ENCODE measurements at regions not wholly inside any gene's neighbourhood (a gene's known extent, or its start where the extent isn't known, plus 50 kb on each side); places are given as distances from the start of the nearest gene placed in this dataset.
A peak's percentile ranks its signal among the peaks of the same experiment; 100 is the strongest.

DNA sequence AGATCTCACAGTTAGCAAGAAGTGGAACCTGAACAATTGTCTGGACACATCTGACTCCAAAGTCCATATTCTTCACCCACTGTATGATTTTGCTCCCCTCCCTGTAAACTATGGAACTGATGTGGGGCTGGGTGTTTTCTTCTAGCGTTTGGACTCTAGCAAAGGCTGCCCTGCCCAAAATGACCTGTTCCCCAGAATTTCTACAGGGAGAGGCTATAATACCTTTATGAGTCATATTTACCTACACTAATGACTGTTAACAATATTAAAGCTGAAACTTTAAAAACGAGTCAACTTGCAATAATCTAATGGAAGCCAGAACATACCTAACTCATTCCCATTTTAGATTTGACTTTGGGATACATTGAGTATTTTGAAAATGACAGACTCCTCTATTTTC is 531.2 kb upstream of the CFAP20DC start:
- DNase-seq (ENCODE audit: low read depth): no peak

GRCh38 chr3:59580499-59580898 is 530.7 kb upstream of the CFAP20DC start:
- DNase-seq (ENCODE audit: low read depth): no peak

DNA sequence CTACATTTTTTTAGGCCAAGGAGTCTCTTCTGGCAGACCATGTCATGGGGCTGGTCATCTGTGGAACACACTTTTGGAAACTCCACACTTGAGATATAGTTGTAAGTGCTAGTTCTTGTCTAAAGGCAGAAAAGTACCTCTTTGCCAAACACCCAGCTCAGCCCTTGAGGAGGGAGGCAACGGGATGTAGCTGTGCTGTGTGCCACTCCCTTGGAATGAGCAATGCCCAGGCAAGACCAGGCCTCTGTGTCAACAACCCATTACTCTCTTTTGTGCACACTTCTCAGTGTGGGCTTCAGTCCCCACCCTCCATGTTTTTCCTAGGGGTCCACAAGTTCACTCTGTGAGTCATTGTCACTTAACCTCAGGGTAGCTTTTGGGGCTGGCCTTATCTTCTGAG is 528.3 kb upstream of the CFAP20DC start:
- DNase-seq (ENCODE audit: low read depth): no peak

DNA sequence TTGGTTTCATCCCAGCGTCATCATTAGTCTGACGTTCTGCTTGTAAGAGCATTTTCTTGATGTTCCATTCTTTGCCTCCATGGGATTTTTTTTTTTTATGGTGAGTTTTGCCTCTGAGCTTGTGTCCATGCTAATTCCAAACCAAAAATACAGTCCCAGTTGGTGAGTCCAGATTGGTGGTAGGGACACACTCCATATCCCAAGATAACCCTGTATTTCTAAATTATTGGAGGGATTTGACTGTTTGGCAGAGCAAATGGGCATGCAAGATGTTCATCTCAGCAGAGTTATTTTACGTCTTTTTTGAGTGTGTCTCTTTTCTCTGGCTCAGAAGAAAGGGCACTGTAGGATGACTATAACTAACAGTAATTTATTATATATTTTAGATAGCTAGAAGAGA is 526.8 kb upstream of the CFAP20DC start:
- DNase-seq (ENCODE audit: low read depth): no peak

DNA sequence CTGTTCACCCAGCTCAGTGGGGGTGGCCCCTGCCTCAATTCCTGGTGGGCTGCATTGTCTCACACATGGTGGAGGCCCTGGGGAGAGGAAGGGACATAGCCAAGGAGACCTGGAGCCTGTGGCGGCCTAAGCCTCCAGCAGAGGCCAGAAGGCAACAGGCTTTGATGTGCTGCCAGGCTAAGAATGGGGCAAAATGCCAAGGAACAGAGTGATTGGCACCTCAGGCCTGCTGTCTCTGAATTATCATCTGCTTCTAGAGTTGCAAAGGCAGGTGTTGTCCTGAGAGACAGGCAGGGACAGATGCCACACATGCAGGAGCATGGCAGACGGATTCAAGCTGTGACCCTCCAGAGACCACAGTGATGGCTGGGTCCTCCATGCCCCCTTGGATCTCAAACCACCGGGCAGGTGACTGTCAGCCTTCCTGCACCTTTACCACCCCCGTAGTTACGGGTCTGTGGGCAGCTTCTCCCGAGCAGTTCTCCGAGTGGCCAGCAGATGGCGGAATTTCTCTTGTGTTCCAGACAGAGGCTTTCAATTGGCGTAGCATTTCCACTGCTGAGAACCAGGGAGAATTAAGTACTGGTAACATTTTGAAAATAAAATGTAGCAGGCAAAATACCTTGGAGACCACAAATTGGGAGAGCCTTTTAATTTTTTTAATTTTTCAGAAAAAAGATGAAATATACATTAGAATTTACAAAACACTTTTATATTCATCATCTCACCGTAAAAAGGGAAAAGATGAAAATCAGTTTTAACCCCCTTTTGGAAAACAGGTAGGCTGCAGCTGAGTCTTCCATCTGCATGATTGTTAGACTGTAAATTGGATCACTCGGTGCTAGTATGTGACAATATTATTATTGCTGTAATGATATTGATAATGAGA is 525.5 kb upstream of the CFAP20DC start:
- DNase-seq (ENCODE audit: low read depth): peak; percentile 72

DNA sequence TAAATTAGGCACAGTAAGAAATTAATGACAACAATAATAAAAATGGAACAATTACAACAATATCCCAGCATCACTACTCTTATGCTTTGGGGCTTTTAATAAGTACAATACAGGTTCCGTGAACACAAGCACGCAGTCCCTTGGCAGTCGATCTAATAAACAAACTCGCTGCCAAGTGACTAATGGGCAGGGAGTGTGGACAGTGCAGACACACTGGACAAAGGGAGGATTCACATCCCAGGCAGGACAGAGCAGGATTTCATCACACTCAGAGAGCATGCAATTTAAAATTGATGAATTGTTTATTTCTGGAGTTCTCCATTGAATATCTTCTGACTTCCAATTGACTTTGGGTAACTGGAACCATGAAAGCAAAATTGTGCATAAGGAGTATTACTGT is 524.1 kb upstream of the CFAP20DC start:
- DNase-seq (ENCODE audit: low read depth): peak; percentile 93

GRCh38 chr3:59572106-59572505 is 522.3 kb upstream of the CFAP20DC start:
- no peak for DNase-seq (ENCODE audit: low read depth)

GRCh38 chr3:59570806-59571205 is 521.0 kb upstream of the CFAP20DC start:
- no peak for DNase-seq (ENCODE audit: low read depth)

DNA sequence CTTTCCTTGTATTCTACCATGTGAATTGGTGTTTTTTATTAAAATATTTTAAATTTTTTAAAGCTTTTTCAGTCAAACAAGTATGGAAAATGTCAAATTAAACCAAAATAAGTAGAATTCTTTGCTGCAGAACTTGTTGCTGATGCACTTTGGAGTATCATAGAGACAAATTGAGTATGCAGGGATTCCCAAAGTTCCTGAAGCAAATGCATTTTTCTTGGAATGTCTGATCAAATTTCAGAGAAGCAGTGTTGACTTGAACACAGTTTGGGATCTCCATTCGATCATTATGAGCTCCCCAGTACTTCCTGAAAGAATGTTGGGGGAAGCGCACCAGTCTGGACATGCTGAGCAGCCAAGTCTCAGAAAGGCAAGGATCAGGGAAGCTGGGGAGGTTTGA is 517.8 kb upstream of the CFAP20DC start:
- no peak for DNase-seq (ENCODE audit: low read depth)

GRCh38 chr3:59566481-59566975 is 516.7 kb upstream of the CFAP20DC start:
- no peak for DNase-seq (ENCODE audit: low read depth)

DNA sequence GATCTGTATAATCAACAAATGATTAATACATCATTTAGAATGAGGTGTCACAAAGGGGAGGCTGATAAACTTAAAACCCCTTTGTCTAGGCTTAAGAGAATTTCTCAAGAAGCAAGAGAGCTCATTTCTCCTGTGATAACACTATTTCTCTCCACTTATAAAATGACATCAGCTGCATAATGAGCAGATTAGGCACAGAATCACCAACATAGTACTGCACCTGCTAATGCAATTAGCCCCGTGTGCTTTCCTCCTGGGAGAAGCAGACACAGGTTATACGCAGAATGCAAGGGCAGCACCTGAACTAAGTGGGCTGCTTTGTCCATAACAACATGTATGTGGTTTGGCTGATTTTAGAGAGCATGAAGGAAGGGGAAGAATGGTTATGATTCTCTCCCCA is 515.3 kb upstream of the CFAP20DC start:
- DNase-seq (ENCODE audit: low read depth): no peak

GRCh38 chr3:59563966-59564365 is 514.1 kb upstream of the CFAP20DC start:
- peak; percentile 85 for DNase-seq (ENCODE audit: low read depth)

- DNase-seq (ENCODE audit: low read depth): peak; percentile 92
Observed at GRCh38 chr3:59563072-59563605, 513.3 kb upstream of the CFAP20DC start.

DNA sequence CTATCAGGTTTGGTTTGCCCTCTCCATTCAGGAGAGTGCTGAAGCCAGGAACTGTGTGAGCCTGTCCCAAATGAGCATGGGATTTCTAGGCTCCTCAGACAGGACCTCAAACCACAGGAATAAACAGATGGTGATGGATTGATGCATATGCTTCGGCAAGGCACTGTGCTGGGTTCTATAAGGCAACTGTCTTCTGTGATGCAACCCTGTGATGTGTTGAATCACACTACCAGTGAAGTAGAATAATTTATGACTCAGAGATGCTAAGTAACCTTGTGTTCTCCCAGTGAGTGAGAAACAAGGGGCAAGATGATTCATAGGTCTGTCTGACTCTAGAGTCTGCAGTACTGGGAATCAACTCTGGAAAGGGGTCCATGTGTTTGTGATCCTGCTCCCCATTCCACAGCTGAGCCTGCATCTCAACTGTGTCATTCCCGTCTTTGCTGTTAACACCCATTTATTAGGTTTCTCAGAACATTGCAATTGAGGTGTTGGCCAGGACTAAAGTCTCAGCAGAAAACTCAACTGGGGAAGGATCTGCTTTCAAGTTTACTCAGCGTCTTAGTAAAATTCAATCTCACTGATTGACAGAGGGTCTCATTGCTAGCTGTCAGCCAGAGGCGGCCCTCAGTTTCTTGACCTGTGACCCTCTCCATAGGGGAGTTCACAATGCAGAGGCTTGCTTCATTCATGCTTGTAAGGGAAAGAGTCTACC is 510.1 kb upstream of the CFAP20DC start:
- DNase-seq (ENCODE audit: low read depth): peak; percentile 97

DNA sequence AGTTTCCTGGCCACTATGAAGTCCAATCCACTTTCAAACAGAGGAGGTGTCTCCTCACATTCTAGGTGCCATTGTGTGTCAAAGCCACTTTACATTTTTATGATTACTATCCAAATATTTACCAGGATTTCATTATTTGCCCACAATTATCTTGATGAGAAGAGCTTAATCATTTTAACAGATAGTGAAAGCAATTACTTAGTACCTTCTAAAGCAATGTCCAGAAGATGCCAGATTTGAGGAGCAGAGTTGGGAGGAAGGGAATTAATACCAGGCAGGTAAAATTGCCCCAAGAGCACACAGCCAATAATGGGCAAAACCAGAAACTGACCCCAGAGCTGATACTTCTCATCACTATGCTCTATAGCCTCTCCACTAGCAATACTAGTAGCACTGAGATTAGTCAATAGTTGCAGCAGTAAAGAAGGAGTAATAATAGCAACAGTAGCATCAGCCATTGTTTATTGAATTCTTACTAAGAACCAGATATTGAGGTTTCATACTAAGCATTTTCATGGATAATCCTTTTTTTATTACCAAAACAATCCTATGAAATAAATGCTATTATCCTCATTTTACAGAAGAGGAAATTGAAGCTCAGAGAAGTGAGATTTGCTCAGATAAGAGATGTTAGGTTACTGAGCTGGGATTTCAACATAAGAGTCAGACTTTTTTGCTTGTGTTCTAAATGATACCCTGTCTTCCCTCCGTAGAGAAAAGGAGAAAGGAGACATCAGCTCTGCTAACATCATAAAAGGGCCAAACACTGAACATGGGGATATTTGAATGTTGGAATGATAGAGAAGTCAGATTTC is 509.3 kb upstream of the CFAP20DC start:
- DNase-seq (ENCODE audit: low read depth): no peak

DNA sequence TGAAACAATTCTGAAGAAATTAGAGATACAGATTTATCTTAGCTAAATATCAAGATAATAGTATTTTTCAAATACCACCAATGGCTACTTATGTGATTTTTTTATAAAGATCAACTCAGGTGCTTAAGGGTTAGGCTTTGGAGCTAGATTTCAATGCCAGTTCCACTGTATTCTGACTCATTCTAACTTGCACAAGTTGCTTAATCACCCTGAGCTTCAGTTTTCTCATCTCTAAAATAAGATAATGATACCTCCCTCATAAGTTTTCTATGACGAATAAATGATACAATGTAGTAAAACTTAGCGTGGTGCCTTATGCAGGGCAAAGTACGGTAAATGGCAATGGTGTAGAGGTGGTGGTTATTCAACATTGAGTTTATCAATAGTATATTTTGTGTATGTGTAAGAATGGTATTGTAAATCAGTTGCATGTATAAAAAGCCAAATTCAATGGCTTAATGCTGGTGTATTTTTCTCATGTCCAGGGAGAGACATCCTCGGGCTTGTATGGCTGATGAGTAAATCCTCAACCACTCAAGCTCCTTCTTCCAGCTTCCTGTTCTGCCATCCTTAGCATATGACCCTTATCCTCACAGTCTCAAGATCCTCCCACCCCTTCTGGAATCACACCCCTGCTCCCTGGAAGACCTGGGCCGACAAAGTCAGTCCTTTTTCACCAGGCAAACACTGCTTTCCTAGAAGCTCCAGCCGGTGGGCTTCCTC is 505.9 kb upstream of the CFAP20DC start:
- DNase-seq (ENCODE audit: low read depth): peak; percentile 46

DNA sequence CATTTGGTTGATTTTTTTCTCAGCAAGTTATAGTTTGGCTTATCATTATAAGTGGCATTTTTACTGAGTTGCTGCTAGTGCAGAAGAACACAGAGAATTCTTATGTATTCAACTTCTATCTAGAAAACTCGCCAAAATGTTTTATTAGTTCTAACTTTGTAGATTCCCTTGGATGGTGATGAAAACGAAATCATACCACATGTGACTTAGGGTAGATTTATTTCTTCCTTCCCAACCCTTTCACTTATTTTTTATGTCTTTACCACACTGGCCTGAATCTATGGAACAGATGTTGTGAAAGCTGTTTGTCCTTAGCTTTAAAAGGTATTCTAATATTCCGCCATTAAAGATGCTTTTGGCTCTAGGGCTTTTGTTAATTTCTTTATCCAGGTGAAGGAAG is 503.3 kb upstream of the CFAP20DC start:
- no peak for DNase-seq (ENCODE audit: low read depth)

DNA sequence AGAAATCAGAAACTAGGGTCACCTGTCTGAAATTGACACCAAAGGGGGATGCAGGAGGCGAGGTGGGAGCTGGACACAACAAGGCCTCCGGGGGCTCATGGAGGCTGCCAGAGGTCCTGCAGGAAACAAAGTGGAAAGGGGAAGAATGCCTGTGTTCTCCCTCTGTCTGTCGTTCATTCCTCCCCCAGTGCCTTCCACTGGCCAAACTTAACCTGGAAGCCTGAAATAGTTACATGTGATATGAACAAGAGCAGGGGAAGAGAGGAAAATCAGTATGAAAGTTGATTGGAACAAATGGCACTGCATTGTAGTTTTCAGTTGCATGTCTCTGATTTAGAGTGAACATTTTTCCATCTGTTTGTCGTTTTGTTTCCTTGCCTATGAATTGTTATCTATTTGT is 502.0 kb upstream of the CFAP20DC start:
- DNase-seq (ENCODE audit: low read depth): no peak

DNA sequence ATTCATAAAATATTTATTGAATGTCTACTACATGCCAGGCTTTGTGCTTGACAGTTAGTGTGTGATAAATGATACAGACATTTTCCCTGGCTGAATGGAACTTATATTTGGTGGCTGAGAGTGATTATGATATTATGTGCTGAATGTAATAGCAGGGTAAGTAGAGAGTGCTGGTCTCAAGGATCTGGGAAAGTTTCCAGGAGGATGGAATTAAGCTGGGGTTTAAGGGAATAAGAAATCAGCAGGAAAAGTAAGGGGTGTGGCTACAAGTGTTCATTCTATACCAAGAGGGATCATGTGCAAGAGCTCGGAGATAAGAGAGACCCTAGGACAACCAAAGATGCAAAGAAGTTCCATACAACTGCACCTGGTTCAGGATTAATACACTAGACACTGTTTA is 500.1 kb upstream of the CFAP20DC start:
- no peak for DNase-seq (ENCODE audit: low read depth)

DNA sequence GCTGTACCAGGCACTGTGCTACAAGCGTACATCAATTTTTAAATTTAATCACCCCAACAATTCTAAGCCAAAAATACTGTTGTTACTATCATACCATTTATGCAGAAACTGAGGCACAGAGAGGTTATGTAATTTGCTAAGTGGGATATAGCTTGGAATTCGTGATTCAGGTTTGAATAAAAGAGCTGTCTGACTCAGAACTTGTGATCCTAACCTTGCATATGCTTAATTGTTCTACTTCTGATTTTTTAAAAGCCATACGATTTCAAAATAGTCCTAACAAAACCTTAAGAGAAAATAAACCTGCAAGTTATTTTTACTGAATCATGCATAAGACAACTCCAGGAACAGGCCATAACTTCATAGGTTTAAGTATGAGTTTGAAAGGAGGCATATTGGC is 498.0 kb upstream of the CFAP20DC start:
- no peak for DNase-seq (ENCODE audit: low read depth)

DNA sequence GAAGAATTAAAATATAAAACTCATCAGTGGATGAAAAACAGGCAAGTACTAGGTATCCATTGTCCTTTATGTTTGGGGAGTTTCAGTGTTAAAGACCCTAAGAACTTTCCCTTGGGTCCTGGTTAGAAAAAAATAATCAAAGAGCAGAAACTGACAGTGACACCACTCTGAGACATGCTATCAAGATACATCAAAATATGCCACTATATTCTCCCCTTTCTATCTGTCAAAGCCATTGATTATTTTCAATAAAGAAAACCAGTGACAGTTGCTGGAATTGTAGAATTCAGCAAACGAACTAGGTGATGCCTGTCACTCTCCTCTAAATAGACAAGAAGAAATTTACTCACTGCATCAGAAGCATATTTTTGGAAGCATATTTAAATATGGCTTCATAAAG is 496.7 kb upstream of the CFAP20DC start:
- no peak for DNase-seq (ENCODE audit: low read depth)
